HG02763 (cell line): ENCODE measurements at regions not wholly inside any gene's neighbourhood (a gene's known extent, or its start where the extent isn't known, plus 50 kb on each side); places are given as distances from the start of the nearest gene placed in this dataset.

Source experiments
- ATAC-seq: cut with Tn5 transposase; IDR thresholded peaks from one replicate; pipeline ENCODE4 v1.9.1; 2021; ENCODE audit warnings: mild to moderate bottlenecking, moderate library complexity; ENCODE audit not compliant: unreplicated experiment

- ATAC-seq = no peak
Observed at GRCh38 chr15:77557564-77557963, 75.1 kb downstream of the LINGO1 start.

- ATAC-seq = no peak
Observed at GRCh38 chr15:77557144-77557543, 75.6 kb downstream of the LINGO1 start.

GRCh38 chr15:77556622-77557021 lies 76.1 kb downstream of the LINGO1 start:
- ATAC-seq = no peak

DNA sequence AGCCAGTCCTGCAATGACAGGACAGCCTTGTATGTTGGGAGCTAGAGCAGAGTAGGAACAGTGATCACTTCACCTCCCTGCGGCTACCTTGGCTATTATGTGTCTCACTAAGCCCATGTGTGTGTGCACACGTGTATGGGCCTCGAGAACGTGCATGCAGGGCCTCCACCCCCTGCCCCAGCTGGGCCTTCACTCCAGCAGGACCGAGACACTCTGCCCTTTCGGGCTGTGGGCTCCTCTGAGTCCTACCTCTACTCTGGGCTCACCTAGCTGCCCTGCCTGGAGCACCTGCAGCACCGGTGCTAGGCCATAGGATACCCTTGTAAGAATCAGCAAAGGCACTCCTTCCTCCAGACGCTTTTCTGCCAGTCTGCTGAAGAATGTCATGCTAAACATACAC lies 77.5 kb downstream of the LINGO1 start:
- no peak for ATAC-seq

GRCh38 chr15:77554306-77555080 lies 78.2 kb downstream of the LINGO1 start:
- no peak for ATAC-seq

- ATAC-seq = no peak
Observed at GRCh38 chr15:77553695-77554094, 79.0 kb downstream of the LINGO1 start.

- ATAC-seq = no peak
Observed at GRCh38 chr15:77553257-77553656, 79.5 kb downstream of the LINGO1 start.

DNA sequence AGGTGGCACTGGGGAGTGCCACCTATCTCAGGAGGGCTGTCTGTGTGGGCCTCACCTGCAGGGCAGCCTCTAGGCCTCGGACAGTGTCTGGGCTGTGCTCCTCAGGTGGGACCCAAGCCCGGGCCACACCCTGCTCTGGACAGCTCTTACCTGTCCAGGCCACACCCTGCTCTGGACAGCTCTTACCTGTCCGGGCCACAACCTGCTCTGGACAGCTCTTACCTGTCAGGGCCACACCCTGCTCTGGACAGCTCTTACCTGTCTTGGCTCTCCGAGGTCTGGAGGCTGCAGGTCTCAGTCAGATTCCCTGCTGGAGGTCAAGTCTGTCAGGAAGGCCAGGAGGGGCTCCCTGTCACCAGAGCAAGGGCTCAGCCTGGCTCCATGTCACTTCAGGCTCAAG lies 80.6 kb downstream of the LINGO1 start:
- ATAC-seq = no peak

DNA sequence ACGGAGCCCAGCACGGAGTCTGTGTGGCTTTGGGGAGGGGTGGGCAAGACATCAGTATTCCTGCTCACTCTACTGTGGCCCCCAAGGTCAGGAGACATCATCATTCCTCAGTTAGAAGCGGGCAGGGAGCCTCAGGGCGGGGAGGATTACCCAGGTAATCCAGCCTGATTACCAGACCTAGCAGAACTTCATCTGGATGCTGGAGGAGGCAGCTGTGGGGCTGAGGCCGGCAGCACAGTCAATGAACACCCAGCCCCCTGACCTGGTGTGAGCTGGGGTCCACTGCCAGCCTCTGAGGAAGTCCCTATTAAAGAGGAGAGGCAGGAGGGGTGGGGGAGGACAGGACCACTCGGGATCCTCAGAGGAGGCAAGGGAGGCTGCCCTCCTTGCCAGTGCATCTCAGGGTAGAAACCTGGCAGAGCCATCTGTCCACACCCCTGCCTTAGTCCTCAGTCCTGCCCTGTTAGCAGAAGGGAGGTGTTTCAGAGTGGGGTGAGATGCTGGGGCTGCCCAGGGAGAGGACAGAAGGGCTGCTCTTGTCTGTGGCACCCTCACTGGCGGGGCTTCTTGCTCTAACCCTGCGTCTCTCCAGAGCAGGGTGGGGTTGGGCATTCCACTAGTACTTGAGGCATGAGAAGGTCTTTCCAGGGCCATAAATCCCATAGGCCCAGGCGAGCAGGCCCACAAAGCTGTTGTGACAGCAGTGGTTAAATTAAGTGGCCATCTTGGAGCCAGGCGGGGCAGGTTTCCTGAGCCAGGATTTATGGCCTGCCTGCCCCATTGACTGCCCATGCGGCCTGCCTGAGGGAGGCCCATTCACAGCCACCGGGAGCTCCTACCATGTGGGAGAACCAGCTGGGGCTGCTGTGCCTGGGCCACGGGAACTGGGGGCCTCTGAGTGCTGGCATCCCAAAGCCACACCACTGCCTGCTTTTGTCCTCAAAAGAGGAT lies 82.1 kb downstream of the LINGO1 start:
- ATAC-seq = no peak

- no peak for ATAC-seq
Observed at GRCh38 chr15:77549576-77550288, 83.0 kb downstream of the LINGO1 start.

GRCh38 chr15:77548589-77549557 lies 83.8 kb downstream of the LINGO1 start:
- ATAC-seq = no peak

DNA sequence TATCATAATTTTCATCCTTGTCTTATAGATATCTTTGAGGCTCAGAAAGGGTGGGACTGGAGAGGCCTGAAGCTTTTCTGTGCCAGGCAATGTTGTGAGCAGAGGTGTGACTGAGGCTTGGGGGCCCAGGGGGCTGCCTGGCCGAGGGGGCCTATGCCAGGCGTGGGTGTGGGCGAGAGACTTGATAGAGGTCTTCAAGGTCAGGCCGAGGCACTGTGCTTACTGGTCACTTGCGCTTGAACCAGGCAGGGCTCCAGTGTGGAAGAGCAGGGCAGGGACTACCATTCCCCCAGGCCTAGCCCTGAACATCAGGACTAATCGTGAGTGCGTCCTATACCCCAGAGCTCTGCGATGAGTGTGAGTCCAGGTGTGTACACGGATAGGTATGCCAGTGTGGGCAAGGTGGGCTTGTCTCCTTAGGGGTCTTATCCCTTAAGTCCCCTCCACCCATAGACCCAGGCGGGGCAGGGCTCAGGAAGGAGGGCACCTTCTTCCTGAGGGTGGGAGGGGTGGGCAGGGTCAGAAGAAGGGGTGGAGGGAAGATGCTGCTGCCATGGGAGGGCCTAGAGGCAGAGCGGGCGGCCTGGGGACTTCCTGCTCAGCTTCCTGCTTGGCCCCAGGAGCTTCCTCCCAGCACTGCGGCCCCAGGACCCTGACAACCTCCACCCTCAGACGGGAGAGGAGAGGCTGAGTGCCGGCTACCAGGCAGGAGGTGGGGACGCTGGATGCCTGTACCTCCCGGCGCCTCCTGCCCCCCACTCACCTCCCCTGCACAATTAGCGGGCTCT lies 84.7 kb downstream of the LINGO1 start:
- no peak for ATAC-seq

DNA sequence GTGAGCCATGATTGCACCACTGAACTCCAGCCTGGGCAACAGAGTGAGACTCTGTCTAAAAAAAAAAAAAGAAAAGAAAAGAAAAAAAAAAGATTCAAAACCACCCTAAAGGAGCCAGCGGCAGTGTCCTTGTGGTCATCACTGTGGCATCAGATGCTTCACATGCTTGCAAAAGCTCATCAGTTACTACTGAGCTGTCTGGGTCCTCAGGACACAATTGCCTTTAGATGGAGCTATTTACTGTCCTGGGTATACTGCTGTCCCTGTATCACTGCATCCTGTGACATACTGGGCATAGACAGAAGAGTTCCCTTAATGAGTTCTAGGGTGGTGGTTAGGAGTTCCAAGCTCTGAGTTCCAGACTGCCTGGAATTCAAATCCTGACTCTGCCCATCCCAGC lies 85.8 kb downstream of the LINGO1 start:
- ATAC-seq = no peak

DNA sequence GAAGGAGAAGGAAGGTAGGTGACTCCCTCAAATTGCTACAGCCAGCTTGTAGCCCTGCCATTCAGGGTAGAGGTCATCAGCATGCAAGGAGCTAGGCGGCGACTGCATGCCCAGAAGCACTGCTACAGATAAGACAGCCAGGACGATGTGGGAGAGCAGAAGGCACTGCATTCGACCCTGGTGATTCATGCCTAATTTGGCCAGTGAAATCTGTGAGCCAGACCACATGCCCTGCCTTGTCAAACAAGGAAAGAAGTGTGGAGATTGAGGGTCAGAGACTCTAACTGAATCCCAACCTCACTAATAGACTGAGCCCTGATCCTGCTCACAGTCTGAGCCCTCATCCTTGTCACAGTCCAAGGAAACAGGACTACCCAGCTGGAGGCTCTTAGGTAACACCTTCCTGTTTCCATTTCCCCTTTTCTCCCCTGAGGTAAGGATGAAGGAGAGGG lies 86.6 kb downstream of the LINGO1 start:
- no peak for ATAC-seq

GRCh38 chr15:77545058-77545457 lies 87.7 kb downstream of the LINGO1 start:
- ATAC-seq = no peak

DNA sequence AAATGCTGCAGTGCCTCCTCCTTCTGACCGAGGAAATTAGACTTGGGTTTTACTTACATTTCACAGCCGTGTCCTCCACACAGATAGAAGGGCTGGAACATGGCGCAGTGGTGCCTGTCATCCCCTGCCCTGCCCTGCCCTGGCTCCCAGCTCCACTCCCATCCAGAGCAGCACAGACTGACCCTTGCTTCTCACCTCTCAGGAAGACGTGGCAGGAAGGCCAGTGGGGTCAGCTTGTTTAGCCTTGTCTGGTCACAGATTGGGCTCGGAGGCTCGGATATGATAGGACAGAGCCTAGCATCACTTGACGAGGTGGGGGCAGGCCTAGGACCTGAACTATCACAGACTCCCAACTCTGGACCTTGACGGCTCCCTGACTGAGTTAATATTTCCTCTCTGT lies 88.5 kb downstream of the LINGO1 start:
- ATAC-seq = no peak

- ATAC-seq = peak; percentile 74
Observed at GRCh38 chr15:77543159-77543882, 89.4 kb downstream of the LINGO1 start.

DNA sequence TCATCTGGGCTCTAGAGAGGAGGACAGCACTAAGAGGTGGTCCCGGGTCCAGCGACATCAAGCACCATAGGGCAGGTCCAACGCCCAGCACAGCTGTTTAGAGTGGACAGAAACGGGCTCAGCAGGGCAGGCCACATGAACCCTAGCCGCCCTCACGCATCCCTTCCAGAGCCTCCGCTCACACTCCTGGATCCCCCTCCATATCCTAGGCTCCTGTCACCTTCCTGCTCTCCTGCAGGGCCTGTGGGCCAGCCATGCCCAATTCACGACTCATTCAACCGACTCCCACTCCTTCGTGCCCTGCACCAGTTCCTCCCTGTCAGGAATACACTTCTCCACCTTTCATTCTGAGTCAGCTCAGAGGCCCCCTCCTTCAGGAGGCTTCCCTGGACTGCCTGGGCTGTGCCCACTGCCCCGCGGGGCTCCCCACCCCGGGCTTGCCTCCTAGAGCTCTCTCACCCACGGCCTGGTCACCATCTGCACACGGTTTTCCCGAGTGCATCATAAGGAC lies 90.2 kb downstream of the LINGO1 start:
- ATAC-seq = no peak
